ENCODE measurements at regions not wholly inside any gene's neighbourhood (a gene's known extent, or its start where the extent isn't known, plus 50 kb on each side); places are given as distances from the start of the nearest gene placed in this dataset.
A peak's percentile ranks its signal among the peaks of the same experiment; 100 is the strongest.
"Not testable (repeated sequence)": the region's sequence is repeated elsewhere in the genome, so short reads cannot be mapped to it uniquely, and the experiment has no call there.

- DNase-seq, result no peak
Observed at GRCh38 chr3:150238995-150239619, 169.0 kb upstream of the TSC22D2 start.

DNA sequence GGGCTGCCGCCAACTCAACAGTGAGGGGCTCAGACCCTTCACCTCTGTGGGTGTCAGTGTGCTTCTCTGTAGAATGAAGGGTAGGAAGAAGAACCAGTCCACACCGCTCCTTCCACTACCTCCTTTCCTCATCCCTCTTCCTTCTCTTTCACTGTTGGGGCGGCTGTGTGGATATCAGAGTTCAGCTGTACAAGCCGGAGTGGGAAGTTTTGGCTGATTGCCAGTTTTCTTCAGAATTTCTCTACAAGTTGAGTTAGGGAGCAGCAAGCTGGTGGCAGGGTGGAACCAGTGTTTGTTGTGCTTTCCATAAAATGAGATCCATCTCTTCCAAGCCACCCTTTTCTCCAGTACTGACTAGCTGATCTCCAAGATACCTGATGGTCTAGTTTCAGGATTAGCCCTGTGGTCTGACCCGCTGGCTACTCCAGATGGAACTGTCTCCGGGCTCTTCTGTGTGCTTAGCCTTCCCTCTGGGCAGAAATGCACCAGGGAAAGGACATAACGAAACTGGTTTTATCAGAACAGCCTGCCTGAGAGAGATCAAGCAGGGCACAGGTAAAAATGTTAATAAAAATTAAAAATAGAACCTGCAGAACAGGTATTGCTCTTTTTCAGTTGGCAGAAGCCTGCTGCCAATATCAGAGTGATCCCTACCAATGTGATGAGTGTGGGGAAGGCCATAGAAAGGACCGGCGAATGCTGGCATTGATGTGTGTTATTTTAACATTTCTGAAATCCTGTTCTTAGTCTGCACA, 169.9 kb upstream of the TSC22D2 start:
- no peak for DNase-seq

GRCh38 chr3:150237490-150237889, 170.6 kb upstream of the TSC22D2 start:
- DNase-seq, result no peak

DNA sequence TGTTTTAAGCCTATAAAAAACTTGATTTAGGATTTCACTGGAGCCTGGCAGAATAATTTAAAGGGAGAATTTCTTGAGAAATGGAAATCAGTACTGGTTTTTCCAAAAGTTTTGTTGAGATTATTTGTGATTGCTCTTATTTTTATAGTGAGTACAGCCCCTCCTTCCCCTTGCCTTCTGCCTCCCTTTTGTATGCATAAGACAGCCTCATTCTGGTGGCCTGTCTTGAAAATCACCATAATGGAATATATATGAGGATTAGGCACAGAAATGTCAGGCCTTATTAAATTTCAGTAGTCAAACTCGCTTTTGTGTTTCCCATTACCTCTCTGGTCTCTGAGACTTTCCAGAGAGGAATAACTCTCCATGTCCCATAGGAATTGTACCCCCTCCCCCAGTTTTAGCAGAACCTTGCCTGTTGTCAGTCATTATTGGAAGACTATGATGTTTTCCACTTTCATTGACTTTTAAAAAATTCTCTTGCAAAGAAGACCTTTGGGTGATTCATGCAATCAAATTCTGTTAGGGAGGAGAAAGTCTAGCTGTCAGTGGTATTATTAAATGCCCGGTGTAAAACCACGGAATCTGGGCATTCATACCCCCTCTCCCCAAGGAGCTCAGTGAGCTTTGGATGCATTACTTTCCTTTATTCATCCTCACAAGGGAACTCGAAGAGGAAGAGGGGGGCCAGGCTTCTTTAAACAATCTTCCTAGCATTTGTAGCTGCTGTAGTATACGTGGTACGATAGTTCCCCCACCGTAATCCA, 171.6 kb upstream of the TSC22D2 start:
- DNase-seq, result no peak

DNA sequence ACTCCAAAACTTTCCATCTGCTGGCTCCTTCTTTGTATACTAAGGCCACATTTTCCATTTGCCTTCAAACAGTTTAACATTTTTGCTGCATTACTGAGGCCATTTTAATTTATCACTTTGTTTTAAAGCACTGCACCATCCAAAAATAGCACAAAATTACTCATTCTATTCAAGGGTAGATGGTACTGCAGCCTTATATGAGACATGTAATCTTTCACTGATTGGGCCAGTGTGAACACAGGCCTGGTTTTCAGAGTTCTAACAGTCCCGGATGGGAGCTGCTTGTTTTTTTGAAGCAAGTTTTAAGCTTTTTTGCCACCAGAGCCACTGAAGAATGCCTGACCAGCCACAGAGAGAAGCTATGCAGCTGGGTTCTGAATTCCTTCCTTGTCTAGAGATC, 172.3 kb upstream of the TSC22D2 start:
- no peak for DNase-seq

DNA sequence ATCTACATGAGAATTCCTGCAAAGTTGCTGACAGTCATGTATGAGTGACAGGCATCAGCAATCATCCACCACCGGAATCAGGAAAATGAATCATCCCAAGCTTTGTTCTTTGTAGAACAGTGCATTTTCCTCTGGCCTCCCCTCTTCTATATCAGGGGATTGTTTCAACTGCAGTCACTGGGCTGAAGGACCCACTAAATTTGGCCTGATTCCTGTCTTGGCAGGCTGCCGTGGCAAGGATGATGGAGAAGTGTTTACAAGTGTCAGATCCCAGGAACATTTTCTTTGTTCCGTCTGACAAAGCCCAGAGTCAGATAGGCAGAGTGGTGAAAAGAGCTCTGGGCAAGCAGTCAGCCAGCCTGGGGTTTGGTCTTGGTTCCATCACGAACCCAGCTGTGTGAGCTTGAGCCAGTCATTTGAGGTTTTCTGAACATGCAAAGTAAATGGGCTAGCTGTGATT, 175.1 kb upstream of the TSC22D2 start:
- DNase-seq, result no peak

GRCh38 chr3:150230037-150230436, 178.1 kb upstream of the TSC22D2 start:
- no peak for DNase-seq

DNA sequence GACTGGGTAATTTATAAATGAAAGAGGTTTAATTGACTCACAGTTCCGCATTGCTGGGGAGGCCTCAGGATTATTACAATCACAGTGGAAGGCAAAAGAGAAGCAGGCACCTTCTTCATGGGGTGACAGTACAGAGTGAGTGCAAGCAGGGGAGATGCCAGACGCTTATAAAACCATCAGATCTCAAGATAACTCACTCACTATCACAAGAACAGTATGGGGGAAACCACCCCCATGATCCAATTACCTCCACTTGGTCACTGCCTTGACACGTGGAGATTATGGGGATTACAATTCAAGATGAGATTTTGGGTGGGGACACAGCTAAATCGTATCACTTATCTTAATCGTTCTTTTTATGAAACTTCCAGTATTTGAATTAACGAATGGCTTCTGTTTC, 179.5 kb upstream of the TSC22D2 start:
- DNase-seq, result not testable (repeated sequence)

- DNase-seq, result peak; percentile 72
Observed at GRCh38 chr3:150227839-150228238, 180.3 kb upstream of the TSC22D2 start.

GRCh38 chr3:150225986-150226385, 182.1 kb upstream of the TSC22D2 start:
- no peak for DNase-seq

DNA sequence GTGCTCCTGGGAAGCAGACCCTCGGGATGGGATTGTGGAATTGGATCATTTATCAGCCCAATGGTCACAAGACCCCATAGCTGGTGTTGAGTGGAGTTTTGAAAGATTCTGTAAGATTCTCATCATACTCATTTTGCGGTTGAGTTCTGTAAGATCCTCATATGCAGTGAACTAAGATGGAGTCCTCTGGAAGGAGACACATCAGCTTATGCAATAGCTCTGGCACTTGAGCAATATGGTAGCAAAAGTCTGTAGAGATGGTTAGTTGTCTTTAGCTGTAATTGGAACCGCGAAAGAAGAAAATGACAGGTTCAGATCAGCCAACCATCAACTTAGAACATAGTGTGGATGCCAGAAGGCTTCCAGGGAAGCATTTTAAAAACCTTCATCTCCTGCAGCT, 184.5 kb upstream of the TSC22D2 start:
- DNase-seq, result no peak

DNA sequence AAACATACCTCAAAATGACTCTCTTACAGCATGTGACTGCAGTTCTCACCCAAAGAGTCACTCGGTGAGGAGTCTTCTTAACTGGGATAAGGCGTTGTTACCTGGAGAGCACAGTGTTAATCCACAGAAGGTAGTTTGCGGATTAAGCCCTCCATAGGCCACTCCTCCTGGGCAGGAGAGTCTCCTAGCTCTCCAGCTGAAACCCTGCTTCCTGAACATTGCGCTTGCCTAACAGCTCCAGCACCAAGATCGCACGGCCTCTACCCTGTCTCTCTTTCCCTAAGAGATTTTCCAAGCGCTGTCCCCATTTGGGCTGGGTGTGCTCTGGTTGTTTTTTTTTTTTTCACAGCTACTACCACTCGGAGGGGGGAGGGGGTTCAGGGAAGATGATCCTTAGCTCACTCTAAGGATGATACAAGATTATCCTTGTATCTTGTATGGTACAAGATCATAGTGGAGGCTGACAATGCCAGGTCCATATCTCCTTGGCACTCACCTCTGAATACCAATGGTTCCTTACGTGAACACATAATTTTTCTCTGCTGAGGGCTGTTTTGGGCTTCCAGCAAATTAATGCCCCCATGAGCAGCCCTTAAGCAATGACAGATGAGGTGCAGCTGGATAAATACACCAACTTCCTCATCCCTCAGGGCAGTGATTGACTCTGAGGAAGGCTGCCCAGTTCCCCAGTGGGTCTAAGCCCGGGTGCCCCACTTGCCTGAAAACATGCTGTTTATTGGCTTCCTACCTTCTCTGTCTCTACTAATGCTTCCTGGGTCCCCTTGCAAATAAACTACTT, 185.2 kb upstream of the TSC22D2 start:
- DNase-seq, result no peak

GRCh38 chr3:150221904-150222523, 186.1 kb upstream of the TSC22D2 start:
- DNase-seq, result no peak

GRCh38 chr3:150220799-150221198, 187.3 kb upstream of the TSC22D2 start:
- DNase-seq, result no peak

- DNase-seq, result no peak
Observed at GRCh38 chr3:150220041-150220440, 188.1 kb upstream of the TSC22D2 start.

GRCh38 chr3:150218841-150219240, 189.3 kb upstream of the TSC22D2 start:
- DNase-seq, result no peak

- no peak for DNase-seq
Observed at GRCh38 chr3:150218236-150218635, 189.9 kb upstream of the TSC22D2 start.

- DNase-seq, result no peak
Observed at GRCh38 chr3:150217691-150218090, 190.4 kb upstream of the TSC22D2 start.

DNA sequence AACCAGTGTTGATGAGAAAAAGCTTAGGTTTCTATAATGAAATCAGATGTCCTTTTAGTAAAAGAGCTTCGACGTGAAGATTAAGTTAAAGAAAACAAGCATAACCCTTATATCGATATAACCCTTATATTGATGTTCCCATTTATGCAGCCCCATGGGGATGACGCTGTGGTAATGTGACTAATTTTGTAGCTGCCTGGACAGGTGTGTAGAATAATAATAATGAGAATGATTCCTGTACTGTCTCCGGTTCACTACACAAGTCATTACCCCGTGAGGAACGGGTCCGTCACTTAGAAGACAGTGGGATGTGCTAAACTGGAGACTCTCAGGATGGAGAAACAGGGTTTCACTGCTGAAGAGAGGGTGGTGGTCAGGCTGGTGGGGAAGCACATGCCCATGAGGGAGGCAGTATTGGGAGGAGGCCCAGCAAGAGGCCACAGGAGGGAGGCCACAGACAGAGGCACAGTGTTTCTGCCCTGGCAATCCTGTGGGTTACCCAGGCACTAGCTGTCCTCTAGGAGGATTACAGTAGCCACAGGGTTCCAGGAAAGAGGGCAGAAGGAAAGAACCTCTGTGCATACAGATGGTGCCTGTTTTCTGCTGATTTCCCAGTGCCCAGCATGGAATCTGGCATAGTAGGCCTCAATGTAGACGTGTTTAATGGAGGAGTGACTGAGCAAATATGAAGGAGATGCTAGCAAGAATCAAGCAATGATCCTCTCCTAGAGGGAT, 191.1 kb upstream of the TSC22D2 start:
- no peak for DNase-seq

DNA sequence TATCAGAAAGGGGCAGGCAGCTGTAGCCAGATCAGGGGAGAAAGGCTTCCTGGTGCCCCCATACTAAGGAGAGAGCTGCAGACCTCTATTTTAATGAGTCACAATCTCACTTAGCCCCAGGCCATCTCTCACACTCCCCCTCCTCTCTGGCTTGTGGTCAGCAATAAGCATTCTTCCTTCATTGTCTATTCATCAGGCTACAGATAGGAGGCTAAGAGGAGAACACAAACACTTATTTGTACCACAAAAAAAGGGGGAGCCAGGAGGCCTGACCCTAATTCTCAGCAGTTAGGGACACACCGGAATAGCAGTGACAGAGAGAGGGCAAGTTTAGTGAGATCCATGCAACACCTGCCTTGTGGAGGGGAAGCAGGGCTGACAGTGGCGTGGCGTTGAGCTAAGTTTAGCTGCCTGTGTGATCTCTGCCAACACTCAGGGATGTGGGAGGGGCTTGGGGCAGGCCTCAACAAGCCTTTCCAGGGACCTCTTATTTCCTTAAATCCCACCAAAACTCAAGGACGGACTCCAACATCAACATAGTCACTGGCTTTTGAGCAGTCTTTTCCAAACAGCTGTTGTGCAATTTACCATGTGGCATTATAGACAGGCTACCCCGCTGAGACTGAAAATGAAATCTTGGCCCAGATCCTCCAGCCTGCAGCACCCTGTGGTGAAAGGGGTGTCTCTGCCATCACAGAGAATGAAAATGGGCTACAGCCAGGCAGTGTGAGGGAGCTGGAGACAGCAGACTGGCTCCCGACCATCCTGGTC, 191.9 kb upstream of the TSC22D2 start:
- DNase-seq, result no peak

- DNase-seq, result no peak
Observed at GRCh38 chr3:150215616-150216015, 192.5 kb upstream of the TSC22D2 start.

Measured in activated CD8-positive, alpha-beta memory T cell treated with anti-CD3 and anti-CD28 coated beads, Interleukin-2, amount 50 U/mL, for 48 hours (primary cell).